Fibroblast of skin of scalp (primary cell): ENCODE measurements at regions not wholly inside any gene's neighbourhood (a gene's known extent, or its start where the extent isn't known, plus 50 kb on each side); places are given as distances from the start of the nearest gene placed in this dataset.

Source experiments
- DNase-seq: peaks from one replicate; pipeline ENCODE4 v3.0.0-alpha.2; 2013

DNA sequence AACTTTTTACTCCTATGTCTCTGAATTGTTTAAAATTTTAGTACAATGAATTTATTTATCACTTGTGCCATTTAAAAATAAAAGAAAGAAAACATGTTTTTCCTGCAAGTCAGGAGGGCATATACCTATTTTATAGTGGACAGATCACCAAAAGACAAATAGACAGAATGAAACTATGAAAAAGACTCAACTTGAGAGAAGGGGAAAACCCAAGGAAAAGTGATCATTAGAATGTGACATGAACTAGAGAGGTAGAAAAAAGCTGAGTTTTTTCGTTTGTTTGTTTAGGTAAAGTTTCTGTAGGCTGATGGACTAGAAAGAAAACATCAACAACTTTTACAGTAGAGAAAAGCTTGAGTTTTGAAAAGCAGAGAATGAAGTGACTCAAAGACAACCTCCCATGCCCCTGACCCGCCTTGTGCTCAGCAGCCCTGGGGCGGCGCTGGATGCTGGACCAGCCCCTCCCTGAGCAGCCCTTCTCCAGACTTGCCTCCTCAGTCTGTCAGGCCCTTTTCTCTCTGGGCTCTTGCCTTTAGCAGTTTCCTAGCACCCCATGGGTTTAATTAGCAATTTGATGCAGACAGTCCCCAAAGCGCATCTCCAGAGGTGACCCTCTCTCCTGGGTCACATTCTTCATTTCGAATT, 95.1 kb upstream of the ARID2 start:
- no peak for DNase-seq

- no peak for DNase-seq
These were observed 92.3 kb upstream of the ARID2 start for GRCh38 chr12:45637242-45637641.

GRCh38 chr12:45637706-45638105, 91.8 kb upstream of the ARID2 start:
- DNase-seq: peak; percentile 75

DNA sequence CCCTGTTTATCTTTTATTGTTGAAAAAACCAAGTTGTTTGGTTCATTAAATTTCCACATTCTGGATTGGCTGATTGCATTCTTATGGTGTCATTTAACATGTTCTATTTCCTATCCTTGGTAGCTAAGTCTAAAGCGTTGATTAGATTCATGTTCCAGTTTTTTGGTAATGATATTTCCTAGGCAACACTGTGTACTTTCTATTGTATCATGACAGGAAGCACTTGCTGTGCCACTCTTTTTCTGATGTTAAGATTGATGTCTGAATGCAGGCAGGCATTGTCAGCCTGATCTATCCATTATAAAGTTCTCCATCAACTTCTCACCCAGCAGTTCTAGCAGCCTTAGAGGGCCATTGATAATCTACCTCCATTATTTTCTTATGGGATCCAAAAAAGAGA, 91.1 kb upstream of the ARID2 start:
- no peak for DNase-seq

DNA sequence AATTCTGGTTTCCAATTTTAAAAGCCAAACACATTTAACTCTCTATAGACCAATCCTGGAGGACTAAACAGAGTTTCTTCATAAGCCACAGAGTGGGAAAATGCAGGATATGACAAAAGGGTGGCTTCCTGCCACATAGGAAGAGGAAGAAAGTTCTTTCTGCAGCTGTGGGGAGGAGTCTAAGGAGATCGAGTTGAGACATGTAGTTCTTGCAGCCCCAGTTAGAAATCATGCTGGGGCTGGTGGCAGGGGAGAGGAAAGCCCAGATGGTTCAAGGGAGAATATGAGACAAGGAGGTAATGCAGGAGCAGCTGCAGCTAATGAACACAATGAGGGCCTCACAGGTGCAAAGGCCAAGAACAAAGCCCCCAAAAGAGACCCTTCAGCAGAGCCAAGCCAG, 85.0 kb upstream of the ARID2 start:
- DNase-seq: peak; percentile 22

DNA sequence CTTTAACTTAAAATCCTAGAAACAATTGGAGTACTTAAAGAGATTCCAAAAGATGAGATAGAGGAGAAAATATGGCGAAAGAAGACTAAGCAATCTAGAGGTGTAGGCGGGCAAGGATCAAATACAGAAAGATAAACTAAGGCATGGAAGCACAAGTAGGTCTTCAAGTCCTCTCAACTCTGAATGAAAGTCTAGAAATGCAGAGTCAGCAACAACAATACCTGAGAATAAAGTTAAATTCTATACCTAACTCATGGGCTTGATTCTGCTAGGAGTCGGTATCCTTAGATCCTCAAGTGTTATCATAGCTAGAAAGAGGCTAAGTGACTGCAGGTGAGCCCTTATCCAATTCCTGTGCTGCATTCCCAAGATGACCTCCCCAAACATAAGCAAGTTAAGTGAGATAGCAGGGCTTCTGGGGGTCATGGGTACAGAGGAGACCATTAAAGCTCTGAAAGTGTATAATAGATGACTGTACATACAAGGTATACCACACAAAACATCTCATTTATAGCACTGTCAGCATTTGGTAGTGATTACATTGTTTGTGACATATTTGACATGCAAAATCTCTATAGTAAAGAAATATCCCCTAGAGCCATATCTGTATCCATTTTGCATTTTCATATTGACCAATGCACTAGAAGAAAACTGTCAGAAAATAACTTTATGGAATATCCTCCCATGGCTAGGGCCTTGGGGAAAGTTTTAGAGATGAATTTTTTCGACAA, 82.5 kb upstream of the ARID2 start:
- no peak for DNase-seq

DNA sequence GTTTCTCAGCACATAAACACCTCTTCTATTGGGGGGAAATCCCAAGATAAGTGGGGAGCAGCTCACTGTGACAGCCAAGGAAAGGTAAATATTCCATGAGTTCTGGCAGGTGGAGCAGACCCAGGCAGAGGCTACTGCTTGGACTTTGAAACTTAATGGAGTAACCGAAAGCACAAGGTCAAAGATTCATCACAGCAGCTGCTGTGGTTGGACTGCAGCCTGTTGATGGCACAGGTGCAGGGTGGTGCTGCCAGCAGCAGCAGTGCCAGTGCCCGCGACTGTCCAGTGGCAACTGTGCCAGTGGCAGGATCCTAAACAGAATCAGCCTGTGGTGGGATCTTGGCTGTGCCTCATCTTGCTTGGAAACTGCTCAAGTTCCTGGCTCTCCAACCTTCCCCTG, 81.4 kb upstream of the ARID2 start:
- no peak for DNase-seq

- no peak for DNase-seq
These were observed 78.5 kb upstream of the ARID2 start for GRCh38 chr12:45651029-45651428.

DNA sequence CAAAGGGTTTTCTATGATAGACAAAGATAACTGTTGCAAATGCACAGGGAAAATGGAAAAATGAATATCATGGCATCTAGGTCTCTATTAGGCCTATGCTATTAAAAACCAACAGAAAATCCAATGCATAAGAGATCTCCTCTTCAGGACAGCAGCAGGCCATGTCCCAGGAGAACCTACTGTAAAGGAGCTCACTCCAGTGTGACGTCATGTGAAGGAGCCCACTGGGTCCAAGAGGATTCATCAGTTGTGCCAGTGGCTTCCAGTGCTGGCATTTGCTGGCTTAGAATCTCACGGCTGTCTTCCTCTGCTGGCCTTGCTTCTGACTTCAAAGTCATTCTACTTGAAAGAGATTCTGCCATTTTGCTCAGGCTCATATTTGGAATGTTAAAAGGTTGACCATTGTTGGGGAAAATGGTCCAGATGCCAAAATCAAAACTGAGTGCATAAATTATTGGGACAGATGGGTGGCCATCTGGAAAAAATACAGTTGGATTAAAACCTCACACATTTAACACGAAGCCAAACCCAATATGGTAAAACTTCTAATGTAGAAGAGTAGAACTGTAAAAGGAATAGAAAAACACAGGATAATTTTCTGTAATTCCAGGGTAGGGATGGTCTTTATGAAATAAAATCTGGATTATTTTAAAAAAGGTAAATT, 75.4 kb upstream of the ARID2 start:
- DNase-seq: no peak

- peak; percentile 4 for DNase-seq
These were observed 74.3 kb upstream of the ARID2 start for GRCh38 chr12:45655186-45655585.

GRCh38 chr12:45655743-45656142, 73.8 kb upstream of the ARID2 start:
- no peak for DNase-seq

DNA sequence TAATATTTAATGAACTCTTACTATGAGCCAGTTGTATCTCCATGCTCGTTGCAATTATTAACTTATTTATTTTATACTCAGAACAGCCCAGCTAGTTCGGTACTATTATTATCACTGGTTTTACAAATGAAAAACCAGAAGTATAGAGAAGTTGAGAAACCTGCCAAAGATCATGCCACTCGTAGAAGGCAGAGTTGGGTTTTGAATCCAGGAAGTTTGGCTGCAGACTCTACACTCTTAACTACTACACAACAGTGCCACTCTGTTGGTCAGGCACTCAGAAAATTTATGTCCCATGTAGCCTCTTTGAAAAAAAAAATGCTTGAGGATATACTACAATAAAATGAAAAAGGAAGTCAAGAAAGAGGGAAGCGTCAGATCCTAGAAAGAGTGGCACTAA, 71.5 kb upstream of the ARID2 start:
- no peak for DNase-seq

- peak; percentile 48 for DNase-seq
These were observed 69.2 kb upstream of the ARID2 start for GRCh38 chr12:45660330-45660729.

GRCh38 chr12:45663455-45663854, 66.1 kb upstream of the ARID2 start:
- no peak for DNase-seq

DNA sequence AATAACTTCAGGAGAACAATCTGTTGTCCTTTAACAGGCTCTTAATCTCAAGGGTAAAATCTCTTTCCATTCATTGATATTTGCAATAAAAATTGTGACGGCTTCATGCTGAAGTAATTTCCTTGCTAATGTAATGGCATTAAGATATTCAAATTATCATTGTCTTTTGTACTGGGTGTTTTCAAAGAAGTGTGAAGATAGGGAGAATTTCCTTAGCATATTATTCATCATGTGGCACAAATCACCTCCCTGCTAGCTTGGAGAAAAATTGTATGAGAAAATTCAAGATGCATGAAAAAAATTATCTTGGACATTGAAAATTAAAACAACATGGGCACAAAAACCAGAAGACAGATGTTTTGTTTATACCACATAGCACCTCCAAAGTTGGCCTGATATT, 63.6 kb upstream of the ARID2 start:
- DNase-seq: no peak

- DNase-seq: no peak
These were observed 63.1 kb upstream of the ARID2 start for GRCh38 chr12:45666396-45666795.

- DNase-seq: no peak
These were observed 62.7 kb upstream of the ARID2 start for GRCh38 chr12:45666816-45667215.

DNA sequence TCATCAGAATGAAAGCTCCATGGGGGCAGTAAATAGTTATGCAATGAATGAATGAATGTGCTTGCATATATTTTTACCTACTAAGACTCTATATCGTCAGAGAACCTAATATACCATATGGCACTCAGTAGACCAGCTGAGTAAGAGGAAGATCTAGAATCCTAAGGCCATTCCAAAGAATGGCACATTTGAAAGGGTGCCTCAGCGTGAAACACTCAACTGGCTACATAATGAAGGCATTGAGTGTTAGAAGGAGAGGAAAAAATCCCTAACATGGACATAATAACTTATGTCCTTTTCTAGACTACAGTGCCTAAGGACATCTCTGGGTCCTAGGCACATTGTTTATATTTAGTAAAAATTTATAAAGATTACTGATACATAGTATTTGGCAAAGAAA, 61.7 kb upstream of the ARID2 start:
- no peak for DNase-seq

DNA sequence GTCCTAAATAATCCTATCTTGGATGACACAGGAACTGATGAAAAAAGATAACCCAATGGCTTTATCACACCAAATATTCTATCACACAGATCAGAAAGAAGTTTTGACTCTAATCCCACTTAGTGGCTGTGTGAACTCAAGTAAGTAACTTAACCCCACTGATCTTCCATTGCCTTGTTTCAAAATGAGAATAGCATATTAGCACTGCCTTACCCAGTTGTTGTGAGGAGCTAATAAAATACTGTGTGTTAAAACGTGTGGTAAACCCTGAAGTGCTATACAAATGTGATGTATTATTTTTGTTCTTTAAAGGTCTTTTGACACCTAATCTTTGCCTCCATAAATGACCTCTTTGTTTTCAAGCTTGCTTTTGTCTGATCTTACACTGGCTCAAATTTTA, 60.9 kb upstream of the ARID2 start:
- DNase-seq: no peak

GRCh38 chr12:45669093-45669492, 60.4 kb upstream of the ARID2 start:
- DNase-seq: no peak

- no peak for DNase-seq
These were observed 59.7 kb upstream of the ARID2 start for GRCh38 chr12:45669792-45670191.

DNA sequence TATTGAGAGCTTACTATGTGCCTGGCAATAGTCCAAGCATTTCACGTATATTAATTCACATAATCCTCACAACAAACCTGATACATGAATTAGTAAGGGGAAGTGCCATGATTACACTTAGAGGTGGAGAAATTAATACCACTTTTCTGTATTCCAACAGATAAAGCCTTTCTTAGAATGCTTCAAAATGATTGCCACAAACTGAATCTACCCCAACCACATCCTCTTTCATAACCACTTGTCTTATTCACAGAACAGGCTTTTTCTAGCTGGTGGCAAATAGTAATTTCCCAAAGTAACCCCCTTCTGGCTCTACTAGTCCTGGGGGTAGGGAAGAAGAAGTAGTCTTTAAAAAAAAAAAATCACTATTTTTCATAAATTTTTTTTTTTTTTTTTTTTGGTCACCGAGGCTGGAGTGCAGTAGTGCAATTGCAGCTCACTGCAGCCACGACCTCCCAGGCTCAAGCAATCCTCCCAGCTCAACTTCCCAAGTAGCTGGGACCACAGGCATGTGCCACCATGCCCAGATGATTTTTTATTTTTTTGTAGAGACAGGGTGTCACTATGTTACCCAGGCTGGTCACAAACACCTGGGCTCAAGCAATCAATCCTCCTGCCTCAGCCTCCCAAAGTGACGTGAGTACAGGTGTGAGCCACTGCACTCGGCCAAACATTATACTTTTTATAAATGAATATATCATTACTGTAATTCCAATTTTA, 59.0 kb upstream of the ARID2 start:
- no peak for DNase-seq

DNA sequence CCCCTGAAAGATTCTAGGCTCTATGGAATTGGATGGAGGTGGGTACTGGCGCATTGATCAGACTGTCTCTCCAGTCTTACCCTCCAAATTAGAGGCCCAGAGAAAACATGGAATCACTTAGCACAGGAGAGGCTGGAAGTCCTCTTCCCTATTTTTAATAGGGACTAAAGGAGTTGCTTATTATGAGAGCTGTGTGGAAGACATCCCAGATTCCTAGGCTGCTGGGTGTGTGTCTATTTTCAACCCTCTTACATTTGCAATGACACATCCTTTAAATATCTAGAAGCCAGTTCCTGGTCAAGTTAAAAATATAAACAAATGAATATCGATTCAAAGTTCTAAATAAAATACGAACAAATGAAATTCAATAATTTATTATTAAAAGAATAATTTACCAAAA, 58.3 kb upstream of the ARID2 start:
- DNase-seq: peak; percentile 42
